ENCODE measurements at regions not wholly inside any gene's neighbourhood (a gene's known extent, or its start where the extent isn't known, plus 50 kb on each side); places are given as distances from the start of the nearest gene placed in this dataset.

DNA sequence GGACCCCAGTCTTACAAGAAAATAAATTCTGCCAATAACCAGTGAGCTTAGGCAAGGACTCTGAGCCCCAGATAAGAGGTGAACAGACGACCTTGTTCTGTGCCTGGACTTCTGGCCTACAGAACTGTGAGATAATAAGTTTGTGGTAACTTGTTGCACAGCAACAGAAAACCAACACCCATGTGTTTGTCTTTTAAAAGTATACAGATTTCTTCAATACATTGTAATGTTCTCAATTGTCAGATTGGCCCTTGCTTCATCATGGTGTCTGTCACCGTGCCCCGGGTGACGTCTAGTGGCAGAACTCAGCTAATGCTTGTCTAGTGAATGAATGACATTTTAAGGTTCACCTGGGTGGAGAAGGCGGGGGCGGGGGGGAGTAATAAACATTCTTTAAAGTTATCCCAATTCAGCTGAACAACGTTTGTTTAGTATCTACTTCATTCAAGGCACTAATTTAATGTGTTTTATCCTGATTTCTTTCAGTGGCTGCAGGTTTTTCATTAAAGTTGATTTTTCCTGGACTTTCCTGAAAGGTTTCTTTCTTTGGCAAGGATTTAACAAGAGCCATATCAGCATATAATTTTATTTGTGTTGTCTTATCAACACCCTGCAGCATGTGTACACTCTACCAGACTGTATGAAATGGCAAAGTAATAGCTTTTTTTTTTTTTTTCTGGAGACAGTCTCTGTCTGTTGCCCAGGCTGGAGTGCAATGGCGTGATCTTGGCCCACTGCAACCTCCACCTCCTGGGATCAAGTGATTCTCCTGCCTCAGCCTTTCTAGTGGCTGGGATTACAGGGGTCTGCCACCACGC lies 123.8 kb upstream of the DLX2 start:
- H3K4me1 ChIP-seq (ENCODE audit: control insufficient read depth in 2 of 2, insufficient read depth in 2 of 2, low read length in 2 of 2): no peaks in the 10 kb centered on the region
- no peaks in the 10 kb centered on the region for H3K9me3 ChIP-seq (ENCODE audit: control extremely low read depth in 1 of 3, control insufficient read depth in 2 of 3, insufficient read depth in 1 of 3, low read length in 2 of 3)
- H3K27me3 Mint-ChIP-seq: peaks cover 42% of the 10 kb centered on the region
- WGBS (ENCODE audit: insufficient coverage): 96% methylated on average over 3 of the region's 9 CpGs
- peaks cover 0 to 5% (median 0%) of the 10 kb centered on the region in 4 experiments for H3K27me3 ChIP-seq (replicated peaks in 1 of 4; ENCODE audit: control extremely low read depth in 1 of 4, control insufficient read depth in 3 of 4, insufficient read depth in 4 of 4, low read length in 3 of 4)
- H3K27ac Mint-ChIP-seq: no peak overlapping the region
- H3K9me3 Mint-ChIP-seq (ENCODE audit: insufficient read depth): no peaks in the 10 kb centered on the region
- H3K9ac ChIP-seq (ENCODE audit: low read length): no peak overlapping the region
- H3K4me3 ChIP-seq (ENCODE audit: control extremely low read depth in 1 of 5, extremely low read depth in 1 of 5, insufficient read depth in 1 of 5, low read depth in 2 of 5, low read length in 4 of 5): no peak overlapping the region
- CTCF ChIA-PET: no interaction called here
- H3K4me3 Mint-ChIP-seq: no peak overlapping the region
- POLR2A ChIA-PET: no interaction called here
- DNase-seq (no peak), ATAC-seq (ENCODE audit: low read depth) (no peak)
- no peaks in the 10 kb centered on the region for H3K4me1 Mint-ChIP-seq
- no peak overlapping the region for H3K27ac ChIP-seq (ENCODE audit: low read length in 2 of 2)
- no peak for TF ChIP-seq EZH2 (IDR thresholded peaks at IDR 0.05; ENCODE audit: borderline replicate concordance, insufficient read depth, low read depth, low read length, poor library complexity, severe bottlenecking)
- TF ChIP-seq, protein P1, sequence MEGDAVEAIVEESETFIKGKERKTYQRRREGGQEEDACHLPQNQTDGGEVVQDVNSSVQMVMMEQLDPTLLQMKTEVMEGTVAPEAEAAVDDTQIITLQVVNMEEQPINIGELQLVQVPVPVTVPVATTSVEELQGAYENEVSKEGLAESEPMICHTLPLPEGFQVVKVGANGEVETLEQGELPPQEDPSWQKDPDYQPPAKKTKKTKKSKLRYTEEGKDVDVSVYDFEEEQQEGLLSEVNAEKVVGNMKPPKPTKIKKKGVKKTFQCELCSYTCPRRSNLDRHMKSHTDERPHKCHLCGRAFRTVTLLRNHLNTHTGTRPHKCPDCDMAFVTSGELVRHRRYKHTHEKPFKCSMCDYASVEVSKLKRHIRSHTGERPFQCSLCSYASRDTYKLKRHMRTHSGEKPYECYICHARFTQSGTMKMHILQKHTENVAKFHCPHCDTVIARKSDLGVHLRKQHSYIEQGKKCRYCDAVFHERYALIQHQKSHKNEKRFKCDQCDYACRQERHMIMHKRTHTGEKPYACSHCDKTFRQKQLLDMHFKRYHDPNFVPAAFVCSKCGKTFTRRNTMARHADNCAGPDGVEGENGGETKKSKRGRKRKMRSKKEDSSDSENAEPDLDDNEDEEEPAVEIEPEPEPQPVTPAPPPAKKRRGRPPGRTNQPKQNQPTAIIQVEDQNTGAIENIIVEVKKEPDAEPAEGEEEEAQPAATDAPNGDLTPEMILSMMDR (IDR thresholded peaks at IDR 0.05): no peak
- no peaks in the 10 kb centered on the region for H3K79me2 ChIP-seq (ENCODE audit: control insufficient read depth, insufficient read depth, low read length)
- H3K4me2 ChIP-seq (replicated peaks; ENCODE audit: low read depth, low read length, poor library complexity, severe bottlenecking): no peak overlapping the region
- no peaks in the 10 kb centered on the region for H4K20me1 ChIP-seq (ENCODE audit: control insufficient read depth, insufficient read depth, low read length, poor library complexity, severe bottlenecking)
- H2AFZ ChIP-seq (ENCODE audit: insufficient read depth, low read depth, low read length, poor library complexity, severe bottlenecking): no peak overlapping the region
- intact Hi-C loops (cut with micrococcal nuclease): no loop called here
- no peaks in the 10 kb centered on the region for H3K36me3 ChIP-seq (replicated peaks in 1 of 2; ENCODE audit: control extremely low read depth in 1 of 2, control insufficient read depth in 1 of 2, extremely low read depth in 1 of 2, insufficient read depth in 2 of 2, low read length in 1 of 2)

DNA sequence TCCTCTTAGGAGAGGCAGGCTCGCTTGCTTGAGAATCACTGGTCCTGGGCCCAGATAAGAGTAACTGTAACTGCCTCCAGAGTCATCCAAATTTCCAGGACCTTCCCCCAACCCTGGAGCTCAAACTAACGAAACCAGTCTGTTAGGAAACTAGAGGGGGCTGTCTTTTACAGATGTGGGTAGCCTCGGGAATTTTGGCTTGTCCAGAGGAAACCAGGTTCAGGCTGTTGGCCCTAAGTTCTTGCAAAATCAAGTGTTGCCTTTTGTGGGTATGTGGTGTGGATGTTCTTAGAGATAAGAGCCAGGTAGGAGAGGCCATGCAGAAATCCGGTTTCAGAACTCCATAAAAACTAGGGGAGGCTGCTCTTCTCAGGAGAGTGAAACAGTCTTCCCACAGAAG lies 125.0 kb upstream of the DLX2 start:
- Mint-ChIP-seq H3K4me3 (no peak overlapping the region), H3K27ac (no peak overlapping the region), H3K27me3 (peaks cover 44% of the 10 kb centered on the region), H3K9me3 (ENCODE audit: insufficient read depth) (no peaks in the 10 kb centered on the region), H3K4me1 (no peaks in the 10 kb centered on the region)
- Histone ChIP-seq H3K4me1 (ENCODE audit: control insufficient read depth in 2 of 2, insufficient read depth in 2 of 2, low read length in 2 of 2) (no peaks in the 10 kb centered on the region), H3K27me3 (replicated peaks in 1 of 4; ENCODE audit: control extremely low read depth in 1 of 4, control insufficient read depth in 3 of 4, insufficient read depth in 4 of 4, low read length in 3 of 4) (peaks cover 0 to 3% (median 0%) of the 10 kb centered on the region in 4 experiments), H3K36me3 (replicated peaks in 1 of 2; ENCODE audit: control extremely low read depth in 1 of 2, control insufficient read depth in 1 of 2, extremely low read depth in 1 of 2, insufficient read depth in 2 of 2, low read length in 1 of 2) (no peaks in the 10 kb centered on the region), H3K4me2 (replicated peaks; ENCODE audit: low read depth, low read length, poor library complexity, severe bottlenecking) (no peak overlapping the region), H3K9ac (ENCODE audit: low read length) (no peak overlapping the region), H3K9me3 (ENCODE audit: control extremely low read depth in 1 of 3, control insufficient read depth in 2 of 3, insufficient read depth in 1 of 3, low read length in 2 of 3) (no peaks in the 10 kb centered on the region), H3K79me2 (ENCODE audit: control insufficient read depth, insufficient read depth, low read length) (no peaks in the 10 kb centered on the region), H4K20me1 (ENCODE audit: control insufficient read depth, insufficient read depth, low read length, poor library complexity, severe bottlenecking) (no peaks in the 10 kb centered on the region), H3K27ac (ENCODE audit: low read length in 2 of 2) (no peak overlapping the region), H2AFZ (ENCODE audit: insufficient read depth, low read depth, low read length, poor library complexity, severe bottlenecking) (no peak overlapping the region), H3K4me3 (ENCODE audit: control extremely low read depth in 1 of 5, extremely low read depth in 1 of 5, insufficient read depth in 1 of 5, low read depth in 2 of 5, low read length in 4 of 5) (no peak overlapping the region)
- ChIA-PET CTCF (no interaction called here), POLR2A (no interaction called here)
- no peak for ATAC-seq (ENCODE audit: low read depth)
- no peak for DNase-seq
- 49% methylated on average over 4 of the region's 4 CpGs for WGBS (ENCODE audit: insufficient coverage)
- TF ChIP-seq, protein P1 (IDR thresholded peaks at IDR 0.05): no peak
- no peak for TF ChIP-seq EZH2 (IDR thresholded peaks at IDR 0.05; ENCODE audit: borderline replicate concordance, insufficient read depth, low read depth, low read length, poor library complexity, severe bottlenecking)
- intact Hi-C loops (cut with micrococcal nuclease): no loop called here
